HL-60 (cell line): ENCODE measurements at regions not wholly inside any gene's neighbourhood (a gene's known extent, or its start where the extent isn't known, plus 50 kb on each side); places are given as distances from the start of the nearest gene placed in this dataset.
"Not testable (repeated sequence)": the region's sequence is repeated elsewhere in the genome, so short reads cannot be mapped to it uniquely, and the experiment has no call there.

ENCODE experiments used
- DNase-seq, 2 experiments: peaks; one replicate each; pipeline ENCODE4 v3.0.0-alpha.2; 2010 to 2020; ENCODE audit warnings: low read depth in 1 of 2, low spot score in 1 of 2
- H3K27ac ChIP-seq: fragments of 250-450 bp; sonication (Bioruptor Pico); replicated peaks from 2 replicates; pipeline ENCODE4 v1.5.1; 2020; ENCODE audit warnings: mild to moderate bottlenecking, moderate library complexity
- H3K27me3 ChIP-seq: fragments of 250-450 bp; sonication (Bioruptor Pico); 2 replicates; pipeline ENCODE4 v1.5.1; 2021; ENCODE audit warnings: mild to moderate bottlenecking, moderate library complexity; ENCODE audit not compliant: insufficient read depth, poor library complexity, severe bottlenecking
- H3K4me3 ChIP-seq: replicated peaks from 2 replicates; pipeline ENCODE4 v1.5.1; 2011; ENCODE audit warnings: mild to moderate bottlenecking, control low read depth, low read length; ENCODE audit not compliant: insufficient read depth
- CTCF ChIP-seq: IDR thresholded peaks from one replicate; pipeline ENCODE4 v1.5.1; 2011; ENCODE audit warnings: low read length, control low read depth, inconsistent platforms; ENCODE audit not compliant: insufficient read depth
- GABPA ChIP-seq: IDR thresholded peaks from 2 replicates; pipeline ENCODE4 v1.6.1; 2012; ENCODE audit warnings: low read depth
- POLR2AphosphoS5 ChIP-seq: IDR thresholded peaks from 2 replicates; pipeline ENCODE4 v1.6.1; 2012; ENCODE audit warnings: low read depth
- REST ChIP-seq: IDR thresholded peaks from 2 replicates; pipeline ENCODE4 v1.6.1; 2012; ENCODE audit warnings: low read depth; ENCODE audit not compliant: insufficient replicate concordance
- SPI1 ChIP-seq: IDR thresholded peaks from 2 replicates; pipeline ENCODE4 v1.6.1; 2012; ENCODE audit warnings: low read depth, mild to moderate bottlenecking, borderline replicate concordance

DNA sequence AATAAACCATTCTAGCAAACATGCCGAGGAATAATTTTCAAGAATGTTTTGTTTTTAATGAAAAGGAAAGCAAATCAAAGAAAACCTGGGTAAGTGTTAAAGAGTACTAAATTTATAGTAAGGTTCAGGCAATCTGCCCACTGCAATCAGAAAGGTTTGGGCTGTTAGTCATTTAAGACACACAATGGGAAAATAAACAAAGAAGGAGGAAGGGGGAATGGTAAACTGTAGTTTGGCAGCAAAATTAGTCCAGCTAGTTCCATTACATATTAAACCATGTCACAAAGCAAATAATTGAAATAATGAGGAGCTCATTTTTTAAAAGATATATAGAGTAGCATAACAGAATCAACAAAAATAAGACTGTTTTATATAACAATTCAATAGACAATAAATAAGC lies 87.5 kb upstream of the COPS8 start:
- no peak overlapping the region for H3K27ac ChIP-seq
- TF ChIP-seq CTCF (no peak), GABPA (no peak), SPI1 (no peak), REST (no peak), POLR2AphosphoS5 (no peak)

DNA sequence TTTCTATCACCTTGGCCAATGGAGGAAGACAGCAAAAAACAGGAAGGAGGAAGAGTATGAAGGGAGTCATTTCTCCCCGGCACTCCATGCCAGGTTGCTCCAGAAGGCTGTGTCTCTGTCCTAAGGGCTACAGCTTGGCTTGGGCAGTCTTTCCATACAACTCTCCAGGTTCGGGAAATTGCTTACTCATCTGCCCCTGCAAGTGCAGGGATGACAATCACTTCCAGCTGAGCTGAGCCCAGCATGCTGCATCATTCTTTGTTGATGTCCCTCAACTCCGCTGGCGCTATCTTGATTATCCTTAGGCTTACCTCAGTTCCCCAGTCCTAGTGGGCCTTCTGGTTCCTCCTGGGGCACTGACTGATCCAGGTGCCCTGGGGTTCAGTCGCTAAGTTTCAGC lies 86.9 kb upstream of the COPS8 start:
- H3K27me3 ChIP-seq: peaks cover 5% of the 10 kb centered on the region
- DNase-seq: no peak
- no peak for TF ChIP-seq CTCF
- no peak for TF ChIP-seq SPI1
- no peak for TF ChIP-seq POLR2AphosphoS5
- no peak for TF ChIP-seq REST
- TF ChIP-seq GABPA: no peak
- no peak overlapping the region for H3K27ac ChIP-seq
- no peak overlapping the region for H3K4me3 ChIP-seq

More for the DNA sequence above, 87.5 kb upstream of the COPS8 start:
- no peak overlapping the region for H3K4me3 ChIP-seq
- H3K27me3 ChIP-seq: peaks cover 5% of the 10 kb centered on the region
- DNase-seq: no peak

GRCh38 chr2:237000481-237000880 lies 85.2 kb upstream of the COPS8 start:
- peaks cover 5% of the 10 kb centered on the region for H3K27me3 ChIP-seq
- no peak for DNase-seq
- no peak overlapping the region for H3K27ac ChIP-seq
- no peak overlapping the region for H3K4me3 ChIP-seq
- TF ChIP-seq REST (no peak), GABPA (no peak), CTCF (no peak), SPI1 (no peak)

- not testable (repeated sequence) for H3K27ac ChIP-seq, H3K27me3 ChIP-seq, H3K4me3 ChIP-seq, DNase-seq
Measured at GRCh38 chr2:237005341-237005740, 80.3 kb upstream of the COPS8 start.
